Common myeloid progenitor, CD34-positive (primary cell): ENCODE measurements at regions not wholly inside any gene's neighbourhood (a gene's known extent, or its start where the extent isn't known, plus 50 kb on each side); places are given as distances from the start of the nearest gene placed in this dataset.

Experiments used
- CTCF ChIA-PET: fragments of 350-600 bp; sonication (Branson Sonifier 250); formaldehyde crosslinking; loops from one replicate; lab custom pipeline; 2021; ENCODE audit warnings: antibody characterized with exemption; lab: Charles Lee
- POLR2A ChIA-PET: fragments of 350-600 bp; sonication (Branson Sonifier 250); formaldehyde crosslinking; loops from one replicate; lab custom pipeline; 2021; ENCODE audit warnings: antibody characterized with exemption; lab: Charles Lee
- DNase-seq, 3 donors: peaks; one replicate each; pipeline versions ENCODE4 v3.0.0 to v3.0.0-alpha.2; 2013
- H3K27ac ChIP-seq, 2 experiments: 1 replicate in 1 of 2; 2 replicates in 1 of 2; pipeline ENCODE4 v1.7.0; 2013; ENCODE audit warnings: inconsistent platforms in 2 of 2, low read length in 2 of 2, mild to moderate bottlenecking in 2 of 2, low read depth in 1 of 2, moderate library complexity in 1 of 2; ENCODE audit not compliant: severe bottlenecking in 2 of 2, insufficient read depth in 1 of 2, poor library complexity in 1 of 2
- H3K27me3 ChIP-seq, 5 experiments: replicated peaks in 2 of 5; 1 replicate in 3 of 5; 2 replicates in 2 of 5; pipeline versions ENCODE4 v1.6.1 to v1.7.0; 2013; ENCODE audit warnings: low read length in 4 of 5, mild to moderate bottlenecking in 2 of 5, moderate library complexity in 2 of 5, inconsistent platforms in 1 of 5; ENCODE audit not compliant: insufficient read depth in 5 of 5, control insufficient read depth in 4 of 5
- H3K36me3 ChIP-seq, 4 experiments: 1 replicate in 2 of 4; 2 replicates in 2 of 4; pipeline versions ENCODE4 v1.6.1 to v1.7.0; 2013; ENCODE audit warnings: low read length in 3 of 4, control low read depth in 1 of 4, mild to moderate bottlenecking in 1 of 4; ENCODE audit not compliant: control insufficient read depth in 4 of 4, insufficient read depth in 4 of 4
- H3K4me1 ChIP-seq, 4 experiments: 1 replicate in 3 of 4; 2 replicates in 1 of 4; pipeline versions ENCODE4 v1.6.1 to v1.7.1; 2013; ENCODE audit warnings: low read length in 3 of 4, mild to moderate bottlenecking in 3 of 4, control low read depth in 1 of 4, inconsistent platforms in 1 of 4, moderate library complexity in 1 of 4; ENCODE audit not compliant: control insufficient read depth in 4 of 4, insufficient read depth in 4 of 4; ENCODE audit errors: control extremely low read depth in 1 of 4
- H3K4me3 ChIP-seq, 7 experiments: 1 replicate in 4 of 7; 2 replicates in 3 of 7; pipeline versions ENCODE4 v1.5.1 to v1.7.0; 2013; ENCODE audit warnings: mild to moderate bottlenecking in 7 of 7, low read length in 6 of 7, moderate library complexity in 6 of 7, inconsistent platforms in 2 of 7, low read depth in 2 of 7, control low read depth in 1 of 7; ENCODE audit not compliant: insufficient read depth in 4 of 7, control insufficient read depth in 1 of 7; ENCODE audit errors: extremely low read depth in 1 of 7
- H3K9me3 ChIP-seq, 5 experiments: 1 replicate in 4 of 5; 2 replicates in 1 of 5; pipeline versions ENCODE4 v1.6.1 to v1.7.1; 2013; ENCODE audit warnings: low read length in 4 of 5, mild to moderate bottlenecking in 2 of 5, inconsistent platforms in 1 of 5, low read depth in 1 of 5, moderate library complexity in 1 of 5; ENCODE audit not compliant: control insufficient read depth in 4 of 5, insufficient read depth in 2 of 5; ENCODE audit errors: control extremely low read depth in 1 of 5
- WGBS: methylation state at CpG from one replicate; pipeline ENCODE4 v1.1.5; 2013; ENCODE audit not compliant: insufficient coverage; 5-methylcytosine and 5-hydroxymethylcytosine counted together

DNA sequence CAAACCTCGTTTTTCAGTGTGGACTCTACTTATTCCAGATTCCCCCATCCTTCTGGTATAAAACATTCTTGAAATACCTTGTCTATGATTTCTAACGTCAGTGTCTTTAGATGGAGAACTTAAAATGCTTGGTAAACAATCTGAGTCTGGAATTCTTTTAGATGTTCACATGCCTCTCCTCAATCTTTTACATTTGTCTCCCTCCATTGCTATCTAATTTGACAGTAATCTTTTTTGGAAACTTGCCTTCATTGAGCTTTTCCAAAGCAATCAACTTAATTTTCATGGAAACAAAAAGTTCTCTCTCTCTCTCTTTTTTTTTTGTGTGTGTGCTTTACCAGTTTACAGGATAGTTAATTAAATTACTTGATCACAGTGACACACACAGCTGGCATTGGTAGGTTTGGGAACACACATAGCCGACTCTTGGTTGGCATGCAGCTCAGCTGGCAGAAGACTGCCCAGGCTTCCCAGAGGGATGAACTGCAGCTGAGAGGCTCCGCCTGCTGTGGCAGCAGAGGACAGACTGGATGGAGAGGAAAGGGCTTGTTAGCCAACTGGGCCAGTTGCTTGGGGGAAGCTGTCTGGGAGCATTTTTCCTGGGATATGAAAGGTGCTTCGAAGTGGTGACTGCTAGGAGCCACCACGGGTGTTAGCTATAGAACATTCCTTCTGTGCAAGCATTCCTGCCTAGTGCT lies 271.3 kb downstream of the ZSWIM6 start:
- CTCF ChIA-PET: interaction anchor here (1.0 to 2.0 kb wide), 2 partner anchors 12 to 20 kb away, joined by 3 to 5 read pairs; no protein-coding TSS in a partner anchor
- Histone ChIP-seq H3K4me3 (no peak overlapping the region), H3K27me3 (no peaks in the 10 kb centered on the region), H3K36me3 (no peaks in the 10 kb centered on the region), H3K9me3 (no peaks in the 10 kb centered on the region), H3K4me1 (peaks cover 0 to 9% (median 5%) of the 10 kb centered on the region in 4 experiments), H3K27ac (no peak overlapping the region)
- no peak for DNase-seq
- POLR2A ChIA-PET: no interaction called here
- WGBS: 93% methylated on average over 6 of the region's 6 CpGs

DNA sequence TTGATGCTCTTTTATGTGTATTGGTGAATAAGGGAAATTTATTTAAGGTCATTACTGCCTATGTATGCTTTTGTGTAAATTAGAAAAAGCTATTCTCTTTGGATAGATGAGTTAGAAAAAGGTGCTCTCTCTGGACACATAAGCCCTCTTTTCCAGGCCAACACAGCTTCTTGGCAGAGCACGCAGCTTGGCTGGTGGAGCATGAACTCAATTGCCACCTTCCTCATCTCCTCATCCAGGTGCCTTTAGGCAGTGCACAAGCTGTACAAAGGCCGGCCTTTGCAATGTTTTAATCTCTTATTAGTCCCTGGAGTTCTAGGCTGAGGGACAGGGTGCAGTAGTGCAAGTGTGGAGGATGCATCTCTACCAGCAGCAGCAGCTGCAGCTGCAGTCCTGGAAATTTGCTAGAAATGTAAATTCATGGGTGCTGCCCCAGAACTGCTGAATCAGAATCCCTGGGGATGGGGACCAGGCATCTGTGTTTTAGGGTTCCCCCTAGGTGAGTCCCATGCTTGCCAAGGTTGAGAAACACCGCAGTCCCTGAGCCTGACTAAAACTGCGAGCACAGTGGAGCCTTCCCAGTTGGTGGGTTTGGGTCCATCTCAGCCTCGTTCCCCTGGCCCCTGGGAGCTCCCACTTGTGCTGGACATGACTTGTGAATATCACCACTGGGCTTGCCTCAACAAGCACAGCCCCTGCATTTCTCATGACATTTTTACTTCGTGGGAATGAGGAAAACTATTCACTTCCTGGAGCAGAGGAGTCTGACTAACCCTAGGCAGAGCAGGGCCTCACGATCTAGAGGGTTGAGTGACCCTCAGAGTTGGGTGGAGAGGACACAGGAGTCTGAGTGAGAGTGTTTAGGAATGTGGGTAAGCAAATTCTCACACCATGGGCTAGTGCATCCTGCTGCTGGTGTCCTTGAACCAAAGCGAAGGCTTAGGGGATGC lies 272.3 kb downstream of the ZSWIM6 start:
- Histone ChIP-seq H3K27ac (no peak overlapping the region), H3K4me3 (no peak overlapping the region), H3K36me3 (no peaks in the 10 kb centered on the region), H3K27me3 (no peaks in the 10 kb centered on the region), H3K9me3 (no peaks in the 10 kb centered on the region), H3K4me1 (peaks cover 0 to 7% (median 2%) of the 10 kb centered on the region in 4 experiments)
- no peak for DNase-seq
- 90% methylated on average over 7 of the region's 8 CpGs for WGBS
- CTCF ChIA-PET: interaction anchor here (1.0 to 2.0 kb wide), 2 partner anchors 11 to 19 kb away, joined by 3 to 5 read pairs; no protein-coding TSS in a partner anchor
- POLR2A ChIA-PET: interaction anchor here (1.1 kb wide), 1 partner anchor 16 kb away, joined by 3 read pairs; no protein-coding TSS in a partner anchor

DNA sequence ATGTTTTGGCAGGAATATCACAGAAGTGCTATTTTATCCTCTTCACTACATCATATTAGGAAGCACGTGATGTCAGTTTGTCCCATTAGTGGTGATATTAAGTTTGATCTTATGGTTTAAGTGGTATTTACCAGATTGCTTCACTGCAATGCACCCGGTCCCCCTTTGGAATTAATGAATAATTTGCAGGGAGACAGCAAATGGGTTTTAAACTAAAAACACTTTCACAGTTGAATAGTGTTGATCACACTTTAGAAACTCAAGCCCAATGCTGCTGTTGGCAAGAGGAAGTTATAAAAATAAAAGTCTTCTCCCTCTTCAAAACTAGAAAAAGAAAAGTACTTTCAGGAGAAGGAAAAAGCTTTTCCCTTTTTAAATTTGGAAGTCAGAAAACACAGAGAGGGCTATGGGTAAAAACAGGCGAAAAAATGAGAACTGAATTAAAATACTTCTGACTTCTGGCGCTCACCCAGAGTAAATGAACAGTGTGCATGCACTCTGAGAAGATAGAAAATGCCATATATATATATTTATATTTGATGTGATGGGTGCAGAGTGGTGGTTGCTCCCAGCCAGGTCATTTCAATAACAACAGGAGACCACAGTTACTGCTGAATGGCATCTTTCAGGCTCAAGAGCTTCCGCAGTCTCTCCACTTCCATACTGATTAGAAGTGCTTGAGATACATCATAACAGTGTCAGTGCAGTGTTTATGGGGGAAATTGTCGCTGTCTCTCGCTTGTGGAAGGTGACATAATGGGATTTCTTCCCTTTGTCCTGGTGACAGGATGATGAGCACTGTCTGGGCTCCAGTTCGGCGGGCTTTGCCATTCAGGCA lies 278.0 kb downstream of the ZSWIM6 start:
- no peak for DNase-seq
- Histone ChIP-seq H3K4me3 (no peak overlapping the region), H3K27ac (no peak overlapping the region), H3K9me3 (no peaks in the 10 kb centered on the region), H3K27me3 (no peaks in the 10 kb centered on the region), H3K36me3 (no peaks in the 10 kb centered on the region), H3K4me1 (no peaks in the 10 kb centered on the region)
- ChIA-PET POLR2A (no interaction called here), CTCF (no interaction called here)
- 87% methylated on average over 6 of the region's 9 CpGs for WGBS

DNA sequence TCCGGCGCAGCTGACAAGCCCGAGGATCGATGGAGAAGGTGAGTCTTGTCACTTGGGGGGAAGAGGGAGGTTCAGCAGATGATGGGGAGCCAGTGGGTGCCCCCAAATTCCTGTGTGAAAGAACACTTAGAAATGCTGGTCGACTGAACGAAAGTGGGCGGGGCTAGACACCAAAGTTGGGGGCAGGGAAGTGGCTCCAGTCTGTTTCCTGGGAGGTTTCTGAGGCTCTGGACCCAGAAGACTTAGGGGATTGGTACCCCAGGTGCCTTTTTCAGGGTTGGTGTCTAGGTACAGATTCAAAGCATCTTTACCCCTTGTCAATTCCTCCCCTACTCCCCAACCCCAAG lies 278.6 kb downstream of the ZSWIM6 start:
- CTCF ChIA-PET: no interaction called here
- DNase-seq: no peak
- H3K27ac ChIP-seq: no peak overlapping the region
- 82% methylated on average over 7 of the region's 7 CpGs for WGBS
- H3K27me3 ChIP-seq: no peaks in the 10 kb centered on the region
- no peaks in the 10 kb centered on the region for H3K4me1 ChIP-seq
- POLR2A ChIA-PET: no interaction called here
- H3K9me3 ChIP-seq: no peaks in the 10 kb centered on the region
- no peak overlapping the region for H3K4me3 ChIP-seq
- H3K36me3 ChIP-seq: no peaks in the 10 kb centered on the region

DNA sequence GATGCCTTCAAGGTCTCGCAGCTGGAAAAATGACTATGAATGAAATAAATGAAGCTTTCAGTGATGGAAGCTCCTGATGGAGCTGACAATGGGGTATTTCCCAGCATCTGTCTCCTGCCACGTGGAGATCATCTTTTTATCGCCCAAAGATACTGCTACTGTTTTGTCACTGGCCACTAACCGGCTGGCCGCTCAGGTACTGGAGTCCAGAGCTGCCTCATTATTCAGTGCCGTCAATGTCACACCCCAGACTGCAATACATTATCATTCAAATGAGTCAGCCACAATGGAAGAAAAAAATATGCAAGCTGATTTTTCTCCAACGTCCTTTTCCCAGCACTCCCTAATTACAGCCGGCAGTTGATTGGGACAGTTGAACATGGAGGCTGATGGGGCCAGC lies 280.4 kb downstream of the ZSWIM6 start:
- DNase-seq: no peak
- no peaks in the 10 kb centered on the region for H3K9me3 ChIP-seq
- no peak overlapping the region for H3K4me3 ChIP-seq
- no peaks in the 10 kb centered on the region for H3K27me3 ChIP-seq
- no peaks in the 10 kb centered on the region for H3K4me1 ChIP-seq
- WGBS: 95% methylated on average over 7 of the region's 8 CpGs
- H3K27ac ChIP-seq: no peak overlapping the region
- CTCF ChIA-PET: interaction anchor here (1.1 to 2.2 kb wide), 2 partner anchors 13 to 15 kb away, joined by 3 to 5 read pairs; no protein-coding TSS in a partner anchor
- POLR2A ChIA-PET: no interaction called here
- no peaks in the 10 kb centered on the region for H3K36me3 ChIP-seq

DNA sequence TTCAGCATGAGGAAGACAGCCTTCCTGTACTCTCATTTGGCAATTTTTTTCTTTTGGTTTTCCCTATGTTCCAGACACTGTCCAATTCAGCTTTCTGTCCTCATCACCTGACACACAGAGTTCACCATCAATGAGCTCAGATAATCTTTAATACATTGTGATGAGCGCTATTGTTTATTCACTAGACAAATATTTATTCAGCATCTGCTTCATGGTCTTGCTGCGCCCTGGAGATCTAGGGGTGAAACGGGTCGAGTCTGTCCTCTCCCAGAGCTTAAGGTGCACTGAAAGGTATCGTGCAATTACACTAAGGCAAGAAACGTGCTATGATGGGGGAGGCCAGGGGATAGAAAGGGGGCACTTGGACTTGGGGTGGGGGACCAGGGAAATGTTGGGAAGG lies 281.6 kb downstream of the ZSWIM6 start:
- 95% methylated on average over 5 of the region's 6 CpGs for WGBS
- Histone ChIP-seq H3K4me3 (no peak overlapping the region), H3K27ac (no peak overlapping the region), H3K4me1 (no peaks in the 10 kb centered on the region), H3K27me3 (no peaks in the 10 kb centered on the region), H3K36me3 (no peaks in the 10 kb centered on the region), H3K9me3 (no peaks in the 10 kb centered on the region)
- DNase-seq: no peak
- ChIA-PET CTCF (interaction anchor here (1.0 to 2.2 kb wide), 3 partner anchors 10 to 18 kb away, joined by 3 to 5 read pairs (median 4); no protein-coding TSS in a partner anchor), POLR2A (no interaction called here)
